K562 (cell line): ENCODE measurements at regions not wholly inside any gene's neighbourhood (a gene's known extent, or its start where the extent isn't known, plus 50 kb on each side); places are given as distances from the start of the nearest gene placed in this dataset.

Experiments used
- ATAC-seq: fragments of 200-7000 bp; cut with Tn5 transposase; 3 replicates; pipeline ENCODE4 v1.9.1; 2020; ENCODE audit warnings: moderate library complexity
- BruUV-seq: library from RNA; stranded (reverse); fragments of 400-500 nt; replicated peaks from 2 replicates; lab custom pipeline; 2021; lab: Mats Ljungman, UMichigan
- CTCF ChIA-PET: fragments of 300-600 bp; formaldehyde crosslinking; extraction: SDS; loops from one replicate; lab custom pipeline; 2021; ENCODE audit warnings: low intra/inter-chr PET ratio; lab: Yijun Ruan, JAX
- POLR2A ChIA-PET: fragments of 300-600, 350-650 bp; sonication (Branson Sonifier 250); formaldehyde crosslinking; extraction: SDS; loops from one replicate; lab custom pipeline; 2021; ENCODE audit warnings: antibody characterized with exemption, inconsistent platforms; lab: Yijun Ruan, JAX
- DNase-seq, 4 experiments: peaks; one replicate each; pipeline versions ENCODE4 v3.0.0 to v3.0.0-alpha.2; 2011 to 2018; ENCODE audit warnings: low spot score in 3 of 4, mixed read lengths in 3 of 4; ENCODE audit errors: extremely low read depth in 1 of 4
- FAIRE-seq: peaks from 2 replicates; lab custom pipeline; 2011; peaks lifted over from hg19 to GRCh38; lab: Jason Lieb, UNC
- H2AFZ ChIP-seq: 2 replicates; pipeline ENCODE4 v1.6.0; 2011; ENCODE audit warnings: low read depth, low read length, control low read depth, inconsistent platforms
- H3K27ac ChIP-seq: fragments of 200-600 bp; 3 replicates; pipeline ENCODE4 v1.8.0; 2011; ENCODE audit warnings: low read depth, mild to moderate bottlenecking, control low read depth, inconsistent platforms, low read length, moderate library complexity, mixed read lengths; ENCODE audit errors: extremely low read depth
- H3K27me3 ChIP-seq, 2 experiments: fragments of 300-600 bp in 1 of 2; 2 replicates in 1 of 2; 3 replicates in 1 of 2; pipeline versions ENCODE4 v1.6.0 to v1.8.0; 2011; ENCODE audit warnings: inconsistent platforms in 2 of 2, low read length in 2 of 2, mild to moderate bottlenecking in 1 of 2, mixed read lengths in 1 of 2, moderate library complexity in 1 of 2; ENCODE audit not compliant: control insufficient read depth in 2 of 2, insufficient read depth in 2 of 2
- H3K36me3 ChIP-seq: fragments of 300-600 bp; 3 replicates; pipeline ENCODE4 v1.8.0; 2011; ENCODE audit warnings: mild to moderate bottlenecking, low read length, inconsistent platforms; ENCODE audit not compliant: control insufficient read depth, insufficient read depth
- H3K4me1 ChIP-seq, 2 experiments: fragments of 200-600 bp in 1 of 2; replicated peaks in 1 of 2; 2 replicates in 1 of 2; 3 replicates in 1 of 2; pipeline versions ENCODE4 v1.5.1 to v1.8.0; 2011; ENCODE audit warnings: inconsistent platforms in 2 of 2, low read length in 2 of 2, mild to moderate bottlenecking in 1 of 2, mixed read lengths in 1 of 2, moderate library complexity in 1 of 2; ENCODE audit not compliant: control insufficient read depth in 2 of 2, insufficient read depth in 2 of 2
- H3K4me2 ChIP-seq: 2 replicates; pipeline ENCODE4 v1.6.1; 2011; ENCODE audit warnings: low read length, control low read depth, inconsistent platforms, mixed read lengths; ENCODE audit not compliant: insufficient read depth
- H3K4me3 ChIP-seq: fragments of 200-600 bp; sonication (generic), shearing (Covaris generic); 2 replicates; pipeline ENCODE4 v1.5.1; 2016; ENCODE audit warnings: control low read depth, inconsistent platforms
- H3K79me2 ChIP-seq: fragments of 200-600 bp; 3 replicates; pipeline ENCODE4 v1.8.0; 2011; ENCODE audit warnings: low read length, inconsistent platforms; ENCODE audit not compliant: control insufficient read depth, insufficient read depth
- H3K9ac ChIP-seq, 2 experiments: 2 replicates each; pipeline versions ENCODE4 v1.6.0 to v1.6.1; 2011; ENCODE audit warnings: low read depth in 2 of 2, low read length in 2 of 2, control low read depth in 1 of 2, inconsistent platforms in 1 of 2, mild to moderate bottlenecking in 1 of 2, mixed read lengths in 1 of 2; ENCODE audit not compliant: insufficient read depth in 1 of 2
- H3K9me1 ChIP-seq: one replicate; pipeline ENCODE4 v1.6.0; 2011; ENCODE audit warnings: inconsistent platforms, mild to moderate bottlenecking, low read length, moderate library complexity; ENCODE audit not compliant: control insufficient read depth, insufficient read depth
- H3K9me3 ChIP-seq: replicated peaks from 2 replicates; pipeline ENCODE4 v1.5.1; 2011; ENCODE audit warnings: low read depth, low read length, inconsistent platforms; ENCODE audit not compliant: control insufficient read depth, insufficient read depth
- H4K20me1 ChIP-seq: replicated peaks from 2 replicates; pipeline ENCODE4 v1.6.1; 2011; ENCODE audit warnings: low read length, inconsistent platforms, mixed read lengths; ENCODE audit not compliant: control insufficient read depth, insufficient read depth
- ATF7 ChIP-seq: fragments of 450-650 bp; IDR thresholded peaks from 2 replicates; pipeline ENCODE4 v1.7.1; 2014; ENCODE audit warnings: mild to moderate bottlenecking, moderate library complexity
- BHLHE40 ChIP-seq: IDR thresholded peaks from 2 replicates; pipeline ENCODE4 v1.6.1; 2011; ENCODE audit warnings: low read length, improper control_type of control experiment
- CEBPB ChIP-seq: fragments of 450-650 bp; IDR thresholded peaks from 2 replicates; pipeline ENCODE4 v1.6.1; 2016; ENCODE audit warnings: missing genetic modification characterization, missing compliant biosample characterization
- CREM ChIP-seq: IDR thresholded peaks from 2 replicates; pipeline ENCODE4 v1.6.1; 2014; ENCODE audit warnings: antibody characterized with exemption, low read depth
- DMBX1 ChIP-seq: fragments of 250-450 bp; sonication (Bioruptor Pico); IDR thresholded peaks from 2 replicates; pipeline ENCODE4 v1.8.0; 2022; ENCODE audit warnings: inconsistent platforms, mild to moderate bottlenecking, moderate library complexity, borderline replicate concordance
- E2F1 ChIP-seq: sonication (generic); formaldehyde crosslinking; IDR thresholded peaks from 2 replicates; pipeline ENCODE4 v1.8.1; 2023; ENCODE audit warnings: mild to moderate bottlenecking, missing genetic modification reagents, moderate library complexity
- ILF3 ChIP-seq: fragments of 450-650 bp; IDR thresholded peaks from 2 replicates; pipeline ENCODE4 v1.6.1; 2018; ENCODE audit warnings: antibody characterized with exemption, mild to moderate bottlenecking, moderate library complexity, borderline replicate concordance
- IRF9 ChIP-seq: fragments of 450-650 bp; IDR thresholded peaks from 2 replicates; pipeline ENCODE4 v1.6.1; 2016; ENCODE audit warnings: missing biosample characterization, missing genetic modification characterization
- KDM1A ChIP-seq, 2 experiments: fragments of 450-650 bp; IDR thresholded peaks; 2 replicates each; pipeline ENCODE4 v1.6.1; 2016; ENCODE audit warnings: mild to moderate bottlenecking in 2 of 2
- MYC ChIP-seq, 2 experiments: fragments of 250-450 bp in 1 of 2; sonication (Bioruptor Pico) in 1 of 2; IDR thresholded peaks; 2 replicates each; pipeline versions ENCODE4 v1.5.1 to v1.6.1; 2012 to 2021; ENCODE audit warnings: low read depth in 2 of 2, borderline replicate concordance in 1 of 2, improper control_type of control experiment in 1 of 2, low read length in 1 of 2, mild to moderate bottlenecking in 1 of 2, moderate library complexity in 1 of 2
- NRF1 ChIP-seq, 2 experiments: fragments of 450-650 bp; IDR thresholded peaks in 1 of 2; conservative IDR thresholded peaks in 1 of 2; 2 replicates each; pipeline ENCODE4 v1.6.1; 2014; ENCODE audit warnings: mild to moderate bottlenecking in 2 of 2
- SP2 ChIP-seq: IDR thresholded peaks from 2 replicates; pipeline ENCODE4 v1.6.1; 2011; ENCODE audit warnings: mild to moderate bottlenecking, low read depth, low read length, moderate library complexity; ENCODE audit not compliant: poor library complexity, severe bottlenecking; ENCODE audit errors: extremely low read depth
- ZBTB49 ChIP-seq: sonication (generic); formaldehyde crosslinking; IDR thresholded peaks from 2 replicates; pipeline ENCODE4 v1.8.0; 2022; ENCODE audit warnings: missing genetic modification reagents, mild to moderate bottlenecking, borderline replicate concordance
- ZEB2 ChIP-seq: fragments of 450-650 bp; IDR thresholded peaks from 2 replicates; pipeline ENCODE4 v1.6.1; 2016
- ZNF586 ChIP-seq: fragments of 450-650 bp; formaldehyde crosslinking; conservative IDR thresholded peaks from 2 replicates; pipeline ENCODE4 v1.4.0; 2020; ENCODE audit warnings: mild to moderate bottlenecking, moderate library complexity
- WGBS: fragments of 100-300 bp; shearing (Covaris generic); methylation state at CpG from one replicate; pipeline ENCODE4 v1.1.6; 2016; ENCODE audit warnings: low coverage, mixed read lengths; ENCODE audit not compliant: insufficient coverage; ENCODE audit errors: missing lambda C conversion rate; 5-methylcytosine and 5-hydroxymethylcytosine counted together
- in situ Hi-C: fragments of 300-500 bp; cut with MboI; formaldehyde crosslinking; loops from 4 replicates; pipeline ENCODE4 v1.15.0; 2018; ENCODE audit warnings: inconsistent platforms, mixed read lengths
- intact Hi-C: fragments of 100-400 bp; cut with micrococcal nuclease; formaldehyde crosslinking; loops from 2 replicates; pipeline ENCODE4 v1.14.2; 2022

- TF ChIP-seq IRF9 (tag) = no peak
- TF ChIP-seq, all 486 proteins: peak for 0
Measured at GRCh38 chr18:1240701-1241100, 336.0 kb downstream of the ADCYAP1 start (continued).

GRCh38 chr18:1244397-1245122 lies 339.9 kb downstream of the ADCYAP1 start:
- ATAC-seq = no peak
- ChIA-PET POLR2A (interaction anchor here (0.6 kb wide), 1 partner anchor 12 kb away, joined by 4 read pairs; no protein-coding TSS in a partner anchor), CTCF (no interaction called here)
- BruUV-seq = no TSS peak
- intact Hi-C loops (no loop called here), in situ Hi-C loops (no loop called here)
- H3K79me2 ChIP-seq = no peaks in the 10 kb centered on the region
- H3K4me1 ChIP-seq = no peaks in the 10 kb centered on the region
- H3K27me3 ChIP-seq = no peaks in the 10 kb centered on the region
- 61% methylated on average over 3 of the region's 3 CpGs for WGBS
- peaks cover 7% of the 10 kb centered on the region; the same call in 1 of the 3 replicates for H3K36me3 ChIP-seq
- H3K9ac ChIP-seq = no peak overlapping the region
- FAIRE-seq = no peak
- no peak overlapping the region for H3K4me2 ChIP-seq
- no peaks in the 10 kb centered on the region for H3K9me1 ChIP-seq
- no peak overlapping the region for H2AFZ ChIP-seq
- no peak for DNase-seq
- no peak overlapping the region for H3K4me3 ChIP-seq
- no peaks in the 10 kb centered on the region for H3K9me3 ChIP-seq
- no peak overlapping the region for H3K27ac ChIP-seq
- no peaks in the 10 kb centered on the region for H4K20me1 ChIP-seq
- TF ChIP-seq NRF1 (conservative IDR thresholded peaks at IDR 0.05 in 1 of 2, IDR thresholded peaks at IDR 0.05 in 1 of 2) = no peak
- no peak for TF ChIP-seq ZNF586 (CRISPR knock-in tag)
- TF ChIP-seq DMBX1 (CRISPR knock-in tag) = no peak
- TF ChIP-seq SP2 = no peak
- TF ChIP-seq CEBPB = peak; percentile 54
- no peak for TF ChIP-seq E2F1 (CRISPR knock-in tag)
- TF ChIP-seq CREM = no peak
- TF ChIP-seq KDM1A (IDR thresholded peaks at IDR 0.05) = no peak
- TF ChIP-seq ILF3 = no peak
- no peak for TF ChIP-seq MYC (IDR thresholded peaks at IDR 0.05; ENCODE audit: low read depth, low read length)
- TF ChIP-seq MYC (CRISPR knock-in tag; IDR thresholded peaks at IDR 0.05; ENCODE audit: borderline replicate concordance, low read depth) = no peak
- TF ChIP-seq ATF7 = no peak
- no peak for TF ChIP-seq ZBTB49 (CRISPR knock-in tag)
- no peak for TF ChIP-seq BHLHE40
- TF ChIP-seq ZEB2 = no peak
